Heart left ventricle (tissue), 16 donors: ENCODE measurements at regions not wholly inside any gene's neighbourhood (a gene's known extent, or its start where the extent isn't known, plus 50 kb on each side); places are given as distances from the start of the nearest gene placed in this dataset.

Source experiments
- ATAC-seq, 4 donors: fragments of 200-7000 bp; cut with Tn5 transposase; one replicate each; pipeline ENCODE4 v1.9.1; 2020 to 2022; ENCODE audit warnings: moderate library complexity in 4 of 4, mild to moderate bottlenecking in 3 of 4, moderate number of reproducible peaks in 1 of 4
- DNase-seq, 5 donors: peaks; one replicate each; pipeline ENCODE4 v3.0.0-alpha.2; 2020
- H3K27ac ChIP-seq, 12 donors: fragments of 200-600 bp; sonication (generic) in 4 of 12; one replicate each; pipeline versions ENCODE4 v1.5.0 to v1.8.0; 2016 to 2022; ENCODE audit warnings: mild to moderate bottlenecking in 2 of 12
- H3K27me3 ChIP-seq, 9 donors: fragments of 200-600 bp; sonication (generic) in 2 of 9; one replicate each; pipeline versions ENCODE4 v1.5.1 to v1.8.0; 2016 to 2022; ENCODE audit warnings: mild to moderate bottlenecking in 3 of 9
- H3K36me3 ChIP-seq, 9 donors: fragments of 200-600 bp; sonication (generic) in 2 of 9; one replicate each; pipeline versions ENCODE4 v1.5.0 to v1.8.0; 2018 to 2022; ENCODE audit warnings: mild to moderate bottlenecking in 2 of 9
- H3K4me1 ChIP-seq, 12 donors: fragments of 200-600 bp; sonication (generic) in 4 of 12; one replicate each; pipeline versions ENCODE4 v1.5.0 to v1.8.0; 2016 to 2022; ENCODE audit warnings: mild to moderate bottlenecking in 3 of 12
- H3K4me3 ChIP-seq, 12 donors: fragments of 200-600 bp; sonication (generic) in 4 of 12; one replicate each; pipeline versions ENCODE4 v1.5.0 to v1.8.0; 2017 to 2022; ENCODE audit warnings: mild to moderate bottlenecking in 9 of 12, moderate library complexity in 4 of 12
- H3K9me3 ChIP-seq, 12 donors: fragments of 200-600 bp; sonication (generic) in 4 of 12; one replicate each; pipeline versions ENCODE4 v1.5.0 to v1.8.0; 2016 to 2022; ENCODE audit warnings: mild to moderate bottlenecking in 1 of 12
- POLR2A ChIP-seq, 2 donors: fragments of 450-650 bp; IDR thresholded peaks; one replicate each; pipeline ENCODE4 v1.6.1; 2017; ENCODE audit warnings: antibody characterized with exemption in 2 of 2, mild to moderate bottlenecking in 2 of 2, moderate library complexity in 2 of 2
- WGBS, 4 donors: extraction: QIAGEN DNeasy Blood & Tissue Kit in 2 of 4; methylation state at CpG; one replicate each; pipeline versions ENCODE4 v1.1.5 to v1.1.7; 2013 to 2018; 5-methylcytosine and 5-hydroxymethylcytosine counted together
- intact Hi-C, 10 donors: fragments of 100-400 bp; cut with DNase I; formaldehyde crosslinking; loops; one replicate each; pipeline versions ENCODE4 v1.11.1 to v1.14.2; 2022
- TF ChIP-seq, protein P1 (sequence below), 12 donors: fragments of 200-600 bp; sonication (generic) in 4 of 12; IDR thresholded peaks; one replicate each; pipeline versions ENCODE4 v1.5.0 to v1.8.0; 2018 to 2022; ENCODE audit warnings: antibody characterized with exemption in 12 of 12, mild to moderate bottlenecking in 5 of 12
- donor health status: ischemic (EF 13 %, LVEDD 7.1; RV severe dilation, severe dysfunction).
- donor health status: healthy with polysubstance abuse.
- donor health status: DM: no; HTN: yes; CAD: no.
- donor health status: DM: no; HTN: no; CAD: no.
- donor health status: ischemic (EF 25% LVEDD 6.9; RV normal size, moderate dysfunction).
- donor health status: ischemic (EF 25% LVEDD 5.7; RV mildly dilated, moderate dysfunction).
- donor health status: healthy.
- donor health status: DM: yes; HTN: yes; CAD: no.
- donor health status: ischemic (EF 35%, LVEDD 5.7; RV mildly dilated, moderate dysfunction).
- donor health status: nonischemic (EF 11% LVEDD 7.7; RV severe dilation, severe dysfunction).
- donor health status: DM: yes; HTN: yes; CAD: no.
- donor health status: PGD.
- donor health status: ischemic (EF 29% LVEDD 5.4; RV normal size, mild dysfunction).
- donor health status: nonischemic (EF 23%, LVEDD 6.1; RV moderate dilation, normal function).

DNA sequence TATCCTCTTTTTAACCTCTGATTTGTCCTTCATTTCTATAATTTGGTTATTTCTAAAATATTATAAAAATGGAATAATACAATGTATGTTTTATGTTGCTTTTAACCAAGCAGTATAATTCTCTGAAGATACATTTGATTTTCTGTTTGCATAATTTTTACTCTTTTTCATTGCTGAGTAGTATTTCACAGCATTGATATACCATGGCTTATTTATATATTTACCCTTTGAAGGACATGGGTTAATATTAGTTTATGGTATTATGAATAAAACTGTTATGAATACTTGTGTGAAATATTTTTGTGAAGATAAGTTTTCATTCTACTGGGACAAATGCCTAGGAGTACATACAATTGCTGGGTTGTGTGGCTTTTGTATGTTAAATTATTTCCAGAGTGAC lies 748.6 kb downstream of the TENT5A start:
- Histone ChIP-seq H3K9me3 (peaks cover 0 to 29% (median 8%) of the 10 kb centered on the region in 12 donors), H3K27ac (no peak overlapping the region), H3K27me3 (no peaks in the 10 kb centered on the region), H3K4me3 (no peak overlapping the region), H3K4me1 (no peaks in the 10 kb centered on the region), H3K36me3 (no peaks in the 10 kb centered on the region)
- intact Hi-C loops, result no loop called here
- ATAC-seq (no peak), DNase-seq (no peak)
- TF ChIP-seq, protein P1, sequence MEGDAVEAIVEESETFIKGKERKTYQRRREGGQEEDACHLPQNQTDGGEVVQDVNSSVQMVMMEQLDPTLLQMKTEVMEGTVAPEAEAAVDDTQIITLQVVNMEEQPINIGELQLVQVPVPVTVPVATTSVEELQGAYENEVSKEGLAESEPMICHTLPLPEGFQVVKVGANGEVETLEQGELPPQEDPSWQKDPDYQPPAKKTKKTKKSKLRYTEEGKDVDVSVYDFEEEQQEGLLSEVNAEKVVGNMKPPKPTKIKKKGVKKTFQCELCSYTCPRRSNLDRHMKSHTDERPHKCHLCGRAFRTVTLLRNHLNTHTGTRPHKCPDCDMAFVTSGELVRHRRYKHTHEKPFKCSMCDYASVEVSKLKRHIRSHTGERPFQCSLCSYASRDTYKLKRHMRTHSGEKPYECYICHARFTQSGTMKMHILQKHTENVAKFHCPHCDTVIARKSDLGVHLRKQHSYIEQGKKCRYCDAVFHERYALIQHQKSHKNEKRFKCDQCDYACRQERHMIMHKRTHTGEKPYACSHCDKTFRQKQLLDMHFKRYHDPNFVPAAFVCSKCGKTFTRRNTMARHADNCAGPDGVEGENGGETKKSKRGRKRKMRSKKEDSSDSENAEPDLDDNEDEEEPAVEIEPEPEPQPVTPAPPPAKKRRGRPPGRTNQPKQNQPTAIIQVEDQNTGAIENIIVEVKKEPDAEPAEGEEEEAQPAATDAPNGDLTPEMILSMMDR (IDR thresholded peaks at IDR 0.05), result no peak
- TF ChIP-seq POLR2A (IDR thresholded peaks at IDR 0.05), result no peak

DNA sequence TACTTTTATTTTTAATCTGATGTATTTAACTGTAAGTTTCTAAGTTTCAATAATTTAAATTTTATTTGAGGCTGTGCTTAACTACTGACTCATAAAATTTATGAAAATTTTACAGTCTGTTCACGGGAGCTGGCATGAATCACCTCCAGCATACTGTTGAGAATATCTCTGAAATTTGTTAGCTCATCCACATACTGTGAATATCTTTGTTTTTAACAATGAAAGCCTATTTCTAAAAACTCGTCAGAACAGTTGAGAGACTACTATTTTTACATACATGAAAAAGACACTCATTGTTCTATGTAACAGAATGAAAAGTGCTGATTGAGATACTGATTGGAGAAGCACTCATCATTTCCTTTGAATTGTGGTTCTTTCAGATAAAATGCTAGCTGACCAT lies 749.3 kb downstream of the TENT5A start:
- intact Hi-C loops, result no loop called here
- no peak overlapping the region for H3K4me3 ChIP-seq
- no peak for TF ChIP-seq POLR2A (IDR thresholded peaks at IDR 0.05)
- TF ChIP-seq, protein P1 (IDR thresholded peaks at IDR 0.05), result no peak
- whole genome bisulfite sequencing, 4 donors, result 57 to 66% (median 60%) methylated on average over 2 of the region's 2 CpGs
- H3K27me3 ChIP-seq, result no peaks in the 10 kb centered on the region
- H3K27ac ChIP-seq, result no peak overlapping the region
- H3K9me3 ChIP-seq, result peaks cover 0 to 29% (median 8%) of the 10 kb centered on the region in 12 donors
- no peaks in the 10 kb centered on the region for H3K4me1 ChIP-seq
- DNase-seq, result no peak
- H3K36me3 ChIP-seq, result no peaks in the 10 kb centered on the region
- ATAC-seq, result no peak

DNA sequence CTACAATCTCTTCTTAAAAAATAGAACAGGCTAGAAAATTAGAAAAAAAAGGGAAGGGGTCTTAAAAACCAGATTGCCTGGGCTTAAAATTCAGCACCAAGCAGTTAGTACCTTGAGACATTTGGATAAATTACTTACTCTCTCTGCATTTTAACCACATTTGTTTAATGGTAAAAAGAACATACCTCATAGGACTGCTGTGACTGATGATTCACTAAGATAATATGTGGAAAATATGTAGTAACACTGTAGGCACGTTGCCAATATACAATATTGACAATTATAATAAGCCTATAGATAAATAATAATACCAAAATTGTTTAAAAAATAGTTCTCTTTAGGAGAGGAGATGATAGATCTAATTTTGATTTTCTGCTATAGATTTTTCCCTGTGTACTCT lies 750.4 kb downstream of the TENT5A start:
- Histone ChIP-seq H3K36me3 (no peaks in the 10 kb centered on the region), H3K4me1 (no peaks in the 10 kb centered on the region), H3K4me3 (no peak overlapping the region), H3K9me3 (peaks cover 0 to 28% (median 8%) of the 10 kb centered on the region in 12 donors), H3K27ac (no peak overlapping the region), H3K27me3 (no peaks in the 10 kb centered on the region)
- no peak for ATAC-seq
- no peak for DNase-seq
- WGBS, 4 donors, result 22 to 39% (median 30%) methylated on average over 1 of the region's 1 CpG
- no peak for TF ChIP-seq POLR2A (IDR thresholded peaks at IDR 0.05)
- TF ChIP-seq, protein P1 (IDR thresholded peaks at IDR 0.05), result no peak
- intact Hi-C loops, result no loop called here

DNA sequence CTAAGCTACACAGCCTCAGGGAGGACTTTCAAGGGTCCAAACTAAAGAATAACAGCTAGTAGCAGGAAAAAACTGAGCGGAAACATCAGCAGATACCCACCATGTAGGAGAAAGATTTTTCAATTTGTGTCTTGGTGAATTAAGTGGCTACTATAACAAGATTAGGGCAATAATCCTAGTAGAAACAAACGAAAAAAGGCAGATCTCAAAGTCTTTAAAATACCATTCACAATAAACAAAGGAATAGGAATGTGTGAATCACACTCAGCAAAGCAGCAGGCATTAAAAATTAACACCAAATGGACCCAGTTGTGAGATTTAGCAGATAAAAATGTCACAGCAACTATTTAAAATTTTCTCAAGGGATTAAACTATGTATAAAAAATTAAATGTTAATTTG lies 761.2 kb downstream of the TENT5A start:
- Histone ChIP-seq H3K9me3 (peaks cover 0 to 27% (median 10%) of the 10 kb centered on the region in 12 donors), H3K36me3 (no peaks in the 10 kb centered on the region), H3K27ac (no peak overlapping the region), H3K4me3 (no peak overlapping the region), H3K27me3 (no peaks in the 10 kb centered on the region), H3K4me1 (no peaks in the 10 kb centered on the region)
- no peak for TF ChIP-seq POLR2A (IDR thresholded peaks at IDR 0.05)
- TF ChIP-seq, protein P1 (IDR thresholded peaks at IDR 0.05), result no peak
- no peak for ATAC-seq
- 46 to 53% (median 51%) methylated on average over 2 of the region's 2 CpGs for WGBS, 4 donors
- no peak for DNase-seq
- intact Hi-C loops, result no loop called here
